VCaP (cell line): ENCODE measurements at regions not wholly inside any gene's neighbourhood (a gene's known extent, or its start where the extent isn't known, plus 50 kb on each side); places are given as distances from the start of the nearest gene placed in this dataset.
"Not testable (repeated sequence)": the region's sequence is repeated elsewhere in the genome, so short reads cannot be mapped to it uniquely, and the experiment has no call there.

Experiments used
- H3K27ac ChIP-seq: fragments of 450-650 bp; 2 replicates; pipeline ENCODE4 v1.5.1; 2017
- CTCF ChIP-seq: fragments of 450-650 bp; conservative IDR thresholded peaks from 2 replicates; pipeline ENCODE4 v1.5.1; 2017; ENCODE audit warnings: mild to moderate bottlenecking, moderate library complexity

GRCh38 chr6:140345935-140346334, 971.5 kb upstream of the CITED2 start:
- no peak overlapping the region for H3K27ac ChIP-seq
- TF ChIP-seq CTCF, result no peak

DNA sequence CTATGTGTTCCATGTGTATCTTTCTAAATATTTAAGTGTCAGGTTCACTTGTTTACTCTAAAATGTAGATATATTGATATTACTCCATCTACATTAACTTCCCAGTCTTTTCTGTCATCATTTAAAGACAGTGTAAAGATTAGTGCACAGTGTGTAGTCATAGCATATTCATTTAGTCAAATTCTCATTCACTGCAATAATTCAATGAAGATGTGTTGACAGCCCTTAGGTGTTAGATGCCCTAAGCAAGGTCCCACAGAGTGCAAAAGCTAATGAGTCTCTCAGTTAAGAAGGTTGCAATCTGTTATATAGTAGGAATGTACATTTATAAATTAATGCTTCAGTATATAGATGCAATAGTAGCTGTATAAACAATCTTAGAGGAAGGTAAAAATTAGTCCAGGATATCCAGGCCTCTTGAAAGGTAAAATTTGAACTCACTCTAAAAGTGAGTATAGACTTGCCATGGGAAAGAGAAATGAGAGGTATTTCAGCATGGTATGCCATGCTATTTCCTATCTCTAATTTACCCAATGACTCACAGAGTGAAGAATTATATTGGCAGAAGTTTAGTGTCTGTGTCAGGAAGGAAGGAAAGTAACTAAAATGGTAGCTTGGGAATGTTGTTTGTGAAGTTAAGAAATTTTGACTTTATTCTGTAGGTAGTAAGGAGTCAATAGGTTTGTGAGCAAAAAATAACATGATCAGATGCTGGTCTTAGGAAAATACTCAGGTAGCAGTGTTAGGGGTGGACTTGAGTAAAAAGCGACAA, 969.9 kb upstream of the CITED2 start:
- H3K27ac ChIP-seq, result no peak overlapping the region
- no peak for TF ChIP-seq CTCF

DNA sequence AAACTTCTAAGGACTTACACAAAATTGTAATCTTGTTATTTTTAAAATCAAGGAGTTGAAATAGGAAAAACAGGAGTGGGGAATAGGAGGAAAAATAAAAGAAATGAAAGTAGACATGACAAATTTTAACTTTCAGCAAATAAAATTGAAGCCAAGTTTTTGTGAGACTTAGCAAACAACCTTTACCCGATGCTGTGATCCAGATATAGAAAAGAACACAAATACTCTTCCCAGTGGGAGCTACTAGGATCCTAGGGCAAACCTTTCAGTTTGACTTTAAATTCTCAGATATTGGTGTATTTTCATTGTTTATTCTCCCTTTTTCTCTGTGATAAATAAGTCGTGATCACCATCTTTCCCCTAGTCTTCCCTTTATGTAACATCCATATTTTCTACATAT, 968.7 kb upstream of the CITED2 start:
- no peak for TF ChIP-seq CTCF
- H3K27ac ChIP-seq, result no peak overlapping the region

- TF ChIP-seq CTCF, result no peak
- H3K27ac ChIP-seq, result no peak overlapping the region
Observed at GRCh38 chr6:140341272-140341671, 966.8 kb upstream of the CITED2 start.

DNA sequence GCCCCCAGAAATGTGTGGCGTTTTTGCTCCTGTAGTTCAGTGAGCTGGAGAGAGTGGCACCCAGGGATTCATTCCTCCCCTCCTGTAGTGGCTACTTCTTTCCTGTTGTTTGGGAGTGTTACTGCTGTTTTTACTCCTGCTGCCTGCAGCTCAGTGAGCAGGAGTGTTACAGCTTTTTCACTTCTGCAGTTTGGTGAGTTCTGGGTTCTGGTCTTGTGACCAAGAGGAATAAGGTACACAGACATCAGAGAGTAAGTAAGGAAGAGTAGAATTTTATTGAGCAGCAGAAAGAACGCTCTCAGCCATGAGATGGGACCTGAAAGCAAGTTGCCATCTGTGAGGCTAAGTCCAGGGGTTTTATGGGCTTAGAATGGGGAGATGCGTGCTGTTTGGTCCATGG, 966.3 kb upstream of the CITED2 start:
- no peak overlapping the region for H3K27ac ChIP-seq
- no peak for TF ChIP-seq CTCF

DNA sequence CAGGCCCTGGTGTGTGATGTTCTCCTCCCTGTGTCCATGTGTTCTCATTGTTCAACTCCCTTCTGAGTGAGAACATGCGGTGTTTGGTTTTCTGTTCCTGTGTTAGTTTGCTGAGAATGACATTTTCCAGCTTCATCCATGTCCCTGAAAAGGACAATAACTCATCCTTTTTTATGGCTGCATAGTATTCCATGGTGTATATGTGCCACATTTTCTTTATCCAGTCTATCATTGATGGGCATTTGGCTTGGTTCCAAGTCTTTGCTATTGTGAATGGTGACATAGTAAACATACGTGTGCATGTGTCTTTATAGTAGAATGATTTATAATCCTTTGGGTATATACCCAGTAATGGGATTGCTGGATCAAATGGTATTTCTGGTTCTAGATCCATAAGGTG, 964.6 kb upstream of the CITED2 start:
- H3K27ac ChIP-seq, result not testable (repeated sequence)

DNA sequence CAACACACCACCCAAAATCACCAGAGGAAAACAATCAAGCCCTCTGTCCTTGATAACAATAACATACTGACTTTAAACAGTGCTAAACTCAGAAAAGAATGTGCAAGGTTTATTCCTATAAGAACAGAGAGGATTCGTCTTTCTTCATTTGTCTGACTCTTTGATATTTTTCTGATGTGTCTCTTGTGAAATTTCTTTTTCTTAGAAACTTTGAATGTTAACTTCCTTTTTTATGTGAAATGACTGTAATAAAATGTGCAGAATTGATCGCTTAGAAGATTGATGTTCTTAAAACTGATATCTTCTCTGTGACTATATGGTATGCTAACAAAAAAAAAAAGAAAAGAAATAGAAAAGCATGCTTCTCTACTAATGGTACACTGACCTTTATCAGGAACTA, 947.4 kb upstream of the CITED2 start:
- H3K27ac ChIP-seq, result no peak overlapping the region
- no peak for TF ChIP-seq CTCF
